ENCODE measurements at regions not wholly inside any gene's neighbourhood (a gene's known extent, or its start where the extent isn't known, plus 50 kb on each side); places are given as distances from the start of the nearest gene placed in this dataset.

DNA sequence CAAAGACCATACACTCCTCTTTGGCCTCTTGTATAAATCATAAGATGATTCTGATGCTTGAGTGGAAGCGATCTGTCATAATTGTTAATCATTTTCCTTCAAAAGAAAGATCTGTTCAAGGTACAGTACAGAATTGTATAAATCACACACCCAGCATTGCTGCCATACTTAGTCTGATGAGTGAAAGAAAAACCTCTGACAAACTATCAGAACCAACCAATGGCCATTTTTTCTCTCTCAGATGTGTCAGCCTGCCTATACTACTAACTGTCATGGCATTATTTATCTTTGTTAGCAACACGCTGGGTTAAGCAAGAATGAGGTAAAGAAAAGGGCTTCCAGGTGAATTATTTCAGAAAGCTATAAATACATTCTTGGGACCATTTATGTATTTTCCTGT lies 1112.7 kb upstream of the TENM4 start (continued):
- TF ChIP-seq NPAS2 (CRISPR knock-in tag; IDR thresholded peaks at IDR 0.05; ENCODE audit: borderline replicate concordance), result no peak

DNA sequence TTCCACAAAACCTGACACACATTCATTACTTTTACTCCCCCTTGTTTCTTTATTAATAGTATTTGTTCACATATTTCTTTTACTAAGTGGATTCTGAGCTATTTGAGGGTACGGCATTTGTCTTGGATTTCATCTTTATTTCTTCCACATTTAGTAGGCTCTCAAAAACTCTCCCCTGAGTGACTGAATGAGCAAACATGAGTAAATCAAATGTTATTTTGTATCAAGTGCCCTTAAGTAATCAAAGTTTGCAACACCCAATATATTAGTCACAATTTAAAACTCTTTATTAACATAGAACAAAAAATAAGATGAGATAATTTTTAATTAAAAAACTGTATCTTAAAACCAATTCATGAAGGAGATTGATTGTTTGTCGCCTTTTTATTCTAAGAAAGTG lies 1101.9 kb upstream of the TENM4 start:
- TF ChIP-seq BHLHE40 (IDR thresholded peaks at IDR 0.05; ENCODE audit: low read depth, low read length) (no peak), CHD2 (IDR thresholded peaks at IDR 0.05; ENCODE audit: low read length, partially characterized antibody) (no peak), RFX5 (IDR thresholded peaks at IDR 0.05) (no peak), MAZ (IDR thresholded peaks at IDR 0.05; ENCODE audit: borderline replicate concordance, low read depth, low read length) (no peak), NPAS2 (CRISPR knock-in tag; IDR thresholded peaks at IDR 0.05; ENCODE audit: borderline replicate concordance) (no peak), RARB (CRISPR knock-in tag; IDR thresholded peaks at IDR 0.05) (no peak), PHF8 (IDR thresholded peaks at IDR 0.05; ENCODE audit: borderline replicate concordance, low read depth) (no peak), FOSL2 (IDR thresholded peaks at IDR 0.05) (no peak), FOSL2 (CRISPR knock-in tag; IDR thresholded peaks at IDR 0.05) (no peak), POLR2AphosphoS2 (conservative IDR thresholded peaks at IDR 0.05; ENCODE audit: low read length) (no peak)
- TF ChIP-seq, protein P1, sequence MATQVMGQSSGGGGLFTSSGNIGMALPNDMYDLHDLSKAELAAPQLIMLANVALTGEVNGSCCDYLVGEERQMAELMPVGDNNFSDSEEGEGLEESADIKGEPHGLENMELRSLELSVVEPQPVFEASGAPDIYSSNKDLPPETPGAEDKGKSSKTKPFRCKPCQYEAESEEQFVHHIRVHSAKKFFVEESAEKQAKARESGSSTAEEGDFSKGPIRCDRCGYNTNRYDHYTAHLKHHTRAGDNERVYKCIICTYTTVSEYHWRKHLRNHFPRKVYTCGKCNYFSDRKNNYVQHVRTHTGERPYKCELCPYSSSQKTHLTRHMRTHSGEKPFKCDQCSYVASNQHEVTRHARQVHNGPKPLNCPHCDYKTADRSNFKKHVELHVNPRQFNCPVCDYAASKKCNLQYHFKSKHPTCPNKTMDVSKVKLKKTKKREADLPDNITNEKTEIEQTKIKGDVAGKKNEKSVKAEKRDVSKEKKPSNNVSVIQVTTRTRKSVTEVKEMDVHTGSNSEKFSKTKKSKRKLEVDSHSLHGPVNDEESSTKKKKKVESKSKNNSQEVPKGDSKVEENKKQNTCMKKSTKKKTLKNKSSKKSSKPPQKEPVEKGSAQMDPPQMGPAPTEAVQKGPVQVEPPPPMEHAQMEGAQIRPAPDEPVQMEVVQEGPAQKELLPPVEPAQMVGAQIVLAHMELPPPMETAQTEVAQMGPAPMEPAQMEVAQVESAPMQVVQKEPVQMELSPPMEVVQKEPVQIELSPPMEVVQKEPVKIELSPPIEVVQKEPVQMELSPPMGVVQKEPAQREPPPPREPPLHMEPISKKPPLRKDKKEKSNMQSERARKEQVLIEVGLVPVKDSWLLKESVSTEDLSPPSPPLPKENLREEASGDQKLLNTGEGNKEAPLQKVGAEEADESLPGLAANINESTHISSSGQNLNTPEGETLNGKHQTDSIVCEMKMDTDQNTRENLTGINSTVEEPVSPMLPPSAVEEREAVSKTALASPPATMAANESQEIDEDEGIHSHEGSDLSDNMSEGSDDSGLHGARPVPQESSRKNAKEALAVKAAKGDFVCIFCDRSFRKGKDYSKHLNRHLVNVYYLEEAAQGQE (IDR thresholded peaks at IDR 0.05), result no peak
- TF ChIP-seq, protein P2, sequence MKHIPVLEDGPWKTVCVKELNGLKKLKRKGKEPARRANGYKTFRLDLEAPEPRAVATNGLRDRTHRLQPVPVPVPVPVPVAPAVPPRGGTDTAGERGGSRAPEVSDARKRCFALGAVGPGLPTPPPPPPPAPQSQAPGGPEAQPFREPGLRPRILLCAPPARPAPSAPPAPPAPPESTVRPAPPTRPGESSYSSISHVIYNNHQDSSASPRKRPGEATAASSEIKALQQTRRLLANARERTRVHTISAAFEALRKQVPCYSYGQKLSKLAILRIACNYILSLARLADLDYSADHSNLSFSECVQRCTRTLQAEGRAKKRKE (CRISPR knock-in tag; IDR thresholded peaks at IDR 0.05; ENCODE audit: low read depth), result no peak
- TF ChIP-seq, protein P3, sequence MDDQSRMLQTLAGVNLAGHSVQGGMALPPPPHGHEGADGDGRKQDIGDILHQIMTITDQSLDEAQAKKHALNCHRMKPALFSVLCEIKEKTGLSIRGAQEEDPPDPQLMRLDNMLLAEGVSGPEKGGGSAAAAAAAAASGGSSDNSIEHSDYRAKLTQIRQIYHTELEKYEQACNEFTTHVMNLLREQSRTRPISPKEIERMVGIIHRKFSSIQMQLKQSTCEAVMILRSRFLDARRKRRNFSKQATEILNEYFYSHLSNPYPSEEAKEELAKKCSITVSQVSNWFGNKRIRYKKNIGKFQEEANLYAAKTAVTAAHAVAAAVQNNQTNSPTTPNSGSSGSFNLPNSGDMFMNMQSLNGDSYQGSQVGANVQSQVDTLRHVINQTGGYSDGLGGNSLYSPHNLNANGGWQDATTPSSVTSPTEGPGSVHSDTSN (IDR thresholded peaks at IDR 0.05), result no peak
- H3K4me1 ChIP-seq, result no peaks in the 10 kb centered on the region
- CTCF ChIA-PET, result no interaction called here

DNA sequence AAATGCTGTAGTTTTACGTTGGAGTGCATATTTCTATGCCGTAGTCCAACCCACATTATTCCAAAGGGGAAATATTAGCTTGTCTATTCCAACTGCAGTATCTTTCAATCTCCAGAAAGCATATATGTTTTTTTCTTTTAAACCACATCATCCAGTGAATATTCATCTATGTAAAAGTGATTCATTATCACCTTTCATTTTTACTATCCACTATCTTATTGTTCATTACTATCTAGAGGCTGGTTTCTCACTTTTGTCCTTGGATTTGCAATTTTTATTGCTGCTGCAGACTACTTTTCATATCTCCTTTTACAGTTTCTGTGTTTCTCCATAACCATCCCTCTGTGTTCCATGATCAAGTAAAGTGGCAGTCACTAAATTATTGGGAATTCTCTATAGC lies 1097.2 kb upstream of the TENM4 start:
- H3K9me3 ChIP-seq, result no peaks in the 10 kb centered on the region
- no peaks in the 10 kb centered on the region for H3K4me1 ChIP-seq
- TF ChIP-seq, protein P4, sequence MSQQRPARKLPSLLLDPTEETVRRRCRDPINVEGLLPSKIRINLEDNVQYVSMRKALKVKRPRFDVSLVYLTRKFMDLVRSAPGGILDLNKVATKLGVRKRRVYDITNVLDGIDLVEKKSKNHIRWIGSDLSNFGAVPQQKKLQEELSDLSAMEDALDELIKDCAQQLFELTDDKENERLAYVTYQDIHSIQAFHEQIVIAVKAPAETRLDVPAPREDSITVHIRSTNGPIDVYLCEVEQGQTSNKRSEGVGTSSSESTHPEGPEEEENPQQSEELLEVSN (IDR thresholded peaks at IDR 0.05; ENCODE audit: borderline replicate concordance, low read depth), result no peak
- TF ChIP-seq RAD21 (conservative IDR thresholded peaks at IDR 0.05 in 1 of 2, IDR thresholded peaks at IDR 0.05 in 1 of 2) (no peak), PHF8 (IDR thresholded peaks at IDR 0.05; ENCODE audit: borderline replicate concordance, low read depth) (no peak), FOXS1 (CRISPR knock-in tag; IDR thresholded peaks at IDR 0.05) (no peak), MYC (IDR thresholded peaks at IDR 0.05; ENCODE audit: borderline replicate concordance, low read length) (no peak), HDAC2 (IDR thresholded peaks at IDR 0.05) (no peak), FOSB (CRISPR knock-in tag; IDR thresholded peaks at IDR 0.05) (no peak), FOSL2 (IDR thresholded peaks at IDR 0.05) (no peak), FOSL2 (CRISPR knock-in tag; IDR thresholded peaks at IDR 0.05) (no peak), ZFP36 (IDR thresholded peaks at IDR 0.05; ENCODE audit: borderline replicate concordance, partially characterized antibody) (no peak), RFX5 (IDR thresholded peaks at IDR 0.05) (no peak), CBX2 (IDR thresholded peaks at IDR 0.05; ENCODE audit: borderline replicate concordance, low read depth) (no peak), NFE2L2 (conservative IDR thresholded peaks at IDR 0.05; ENCODE audit: low read length) (no peak), JUNB (IDR thresholded peaks at IDR 0.05) (no peak), KDM5A (IDR thresholded peaks at IDR 0.05) (no peak), NPAS2 (CRISPR knock-in tag; IDR thresholded peaks at IDR 0.05; ENCODE audit: borderline replicate concordance) (no peak), CBX8 (IDR thresholded peaks at IDR 0.05) (no peak), TFCP2L1 (CRISPR knock-in tag; IDR thresholded peaks at IDR 0.05) (no peak)
- TF ChIP-seq, protein P5, sequence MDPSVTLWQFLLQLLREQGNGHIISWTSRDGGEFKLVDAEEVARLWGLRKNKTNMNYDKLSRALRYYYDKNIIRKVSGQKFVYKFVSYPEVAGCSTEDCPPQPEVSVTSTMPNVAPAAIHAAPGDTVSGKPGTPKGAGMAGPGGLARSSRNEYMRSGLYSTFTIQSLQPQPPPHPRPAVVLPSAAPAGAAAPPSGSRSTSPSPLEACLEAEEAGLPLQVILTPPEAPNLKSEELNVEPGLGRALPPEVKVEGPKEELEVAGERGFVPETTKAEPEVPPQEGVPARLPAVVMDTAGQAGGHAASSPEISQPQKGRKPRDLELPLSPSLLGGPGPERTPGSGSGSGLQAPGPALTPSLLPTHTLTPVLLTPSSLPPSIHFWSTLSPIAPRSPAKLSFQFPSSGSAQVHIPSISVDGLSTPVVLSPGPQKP (IDR thresholded peaks at IDR 0.05; ENCODE audit: low read depth, low read length), result no peak
- ATAC-seq (no peak), FAIRE-seq (no peak), DNase-seq (ENCODE audit: low read depth in 1 of 2, low spot score in 1 of 2) (no peak)
- ChIA-PET CTCF (no interaction called here), POLR2A (no interaction called here)
- WGBS (ENCODE audit: missing lambda C conversion rate), result 11% methylated on average over 2 of the region's 2 CpGs
- no peak overlapping the region for H3K27ac ChIP-seq
- no peak overlapping the region for H3K4me2 ChIP-seq
- H3K4me3 ChIP-seq, result no peak overlapping the region

More for the DNA sequence above, 1101.9 kb upstream of the TENM4 start:
- DNase-seq (ENCODE audit: low read depth in 1 of 2, low spot score in 1 of 2), result no peak
- Histone ChIP-seq H3K27ac (no peak overlapping the region), H3K4me3 (no peak overlapping the region), H3K4me2 (no peak overlapping the region), H3K9me3 (no peaks in the 10 kb centered on the region)
- POLR2A ChIA-PET, result no interaction called here
- ATAC-seq, result no peak
- WGBS (ENCODE audit: missing lambda C conversion rate), result 4% methylated on average over 2 of the region's 2 CpGs
- FAIRE-seq, result no peak
